ENCODE measurements at regions not wholly inside any gene's neighbourhood (a gene's known extent, or its start where the extent isn't known, plus 50 kb on each side); places are given as distances from the start of the nearest gene placed in this dataset.

DNA sequence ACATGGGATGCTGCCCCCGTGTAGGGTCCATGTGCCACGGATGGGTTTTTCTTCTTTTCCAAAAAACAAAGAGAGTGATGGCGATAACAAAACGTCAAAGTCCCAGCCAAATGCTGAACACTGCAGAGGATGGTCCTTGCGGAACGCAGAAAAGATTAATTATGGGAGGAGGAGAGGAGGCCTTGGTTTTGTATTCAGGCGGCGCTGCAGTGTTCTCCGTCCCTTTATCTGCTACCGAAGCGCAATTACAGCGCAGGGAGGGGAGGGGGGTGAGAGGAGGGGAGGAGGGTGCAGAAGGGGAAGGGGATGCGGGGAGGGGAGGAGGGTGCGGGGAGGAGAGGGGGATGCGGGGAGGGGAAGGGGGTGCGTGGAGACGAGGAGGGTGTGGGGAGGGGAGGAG, 131.8 kb upstream of the PRKCQ start:
- no peak overlapping the region for H3K27ac ChIP-seq (ENCODE audit: extremely low read depth, low read depth, low read length)
- POLR2A ChIA-PET: no interaction called here
- no peaks in the 10 kb centered on the region for H3K4me1 ChIP-seq (ENCODE audit: control insufficient read depth, insufficient read depth, low read length)
- TF ChIP-seq SETDB1 (IDR thresholded peaks at IDR 0.05; ENCODE audit: insufficient read length, low read length): no peak
- no peak for TF ChIP-seq ZNF311 (tag by site-specific recombination; IDR thresholded peaks at IDR 0.05; ENCODE audit: borderline replicate concordance)
- no peak for TF ChIP-seq ZNF184 (tag by site-specific recombination; IDR thresholded peaks at IDR 0.05)
- TF ChIP-seq SP2 (tag by site-specific recombination; IDR thresholded peaks at IDR 0.05): no peak
- TF ChIP-seq ZNF830 (tag by site-specific recombination; IDR thresholded peaks at IDR 0.05; ENCODE audit: low read depth): no peak
- TF ChIP-seq, protein P1, sequence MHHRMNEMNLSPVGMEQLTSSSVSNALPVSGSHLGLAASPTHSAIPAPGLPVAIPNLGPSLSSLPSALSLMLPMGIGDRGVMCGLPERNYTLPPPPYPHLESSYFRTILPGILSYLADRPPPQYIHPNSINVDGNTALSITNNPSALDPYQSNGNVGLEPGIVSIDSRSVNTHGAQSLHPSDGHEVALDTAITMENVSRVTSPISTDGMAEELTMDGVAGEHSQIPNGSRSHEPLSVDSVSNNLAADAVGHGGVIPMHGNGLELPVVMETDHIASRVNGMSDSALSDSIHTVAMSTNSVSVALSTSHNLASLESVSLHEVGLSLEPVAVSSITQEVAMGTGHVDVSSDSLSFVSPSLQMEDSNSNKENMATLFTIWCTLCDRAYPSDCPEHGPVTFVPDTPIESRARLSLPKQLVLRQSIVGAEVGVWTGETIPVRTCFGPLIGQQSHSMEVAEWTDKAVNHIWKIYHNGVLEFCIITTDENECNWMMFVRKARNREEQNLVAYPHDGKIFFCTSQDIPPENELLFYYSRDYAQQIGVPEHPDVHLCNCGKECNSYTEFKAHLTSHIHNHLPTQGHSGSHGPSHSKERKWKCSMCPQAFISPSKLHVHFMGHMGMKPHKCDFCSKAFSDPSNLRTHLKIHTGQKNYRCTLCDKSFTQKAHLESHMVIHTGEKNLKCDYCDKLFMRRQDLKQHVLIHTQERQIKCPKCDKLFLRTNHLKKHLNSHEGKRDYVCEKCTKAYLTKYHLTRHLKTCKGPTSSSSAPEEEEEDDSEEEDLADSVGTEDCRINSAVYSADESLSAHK (tag by site-specific recombination; IDR thresholded peaks at IDR 0.05): no peak
- TF ChIP-seq SCRT1 (tag by site-specific recombination; IDR thresholded peaks at IDR 0.05; ENCODE audit: borderline replicate concordance): no peak
- no peak for TF ChIP-seq ZNF548 (tag by site-specific recombination; IDR thresholded peaks at IDR 0.05)
- TF ChIP-seq ZNF510 (tag by site-specific recombination; IDR thresholded peaks at IDR 0.05; ENCODE audit: insufficient replicate concordance): no peak
- no peak for TF ChIP-seq MYNN (tag by site-specific recombination; IDR thresholded peaks at IDR 0.05; ENCODE audit: borderline replicate concordance)
- TF ChIP-seq ZIC2 (tag by site-specific recombination; IDR thresholded peaks at IDR 0.05): no peak
- TF ChIP-seq, protein P2, sequence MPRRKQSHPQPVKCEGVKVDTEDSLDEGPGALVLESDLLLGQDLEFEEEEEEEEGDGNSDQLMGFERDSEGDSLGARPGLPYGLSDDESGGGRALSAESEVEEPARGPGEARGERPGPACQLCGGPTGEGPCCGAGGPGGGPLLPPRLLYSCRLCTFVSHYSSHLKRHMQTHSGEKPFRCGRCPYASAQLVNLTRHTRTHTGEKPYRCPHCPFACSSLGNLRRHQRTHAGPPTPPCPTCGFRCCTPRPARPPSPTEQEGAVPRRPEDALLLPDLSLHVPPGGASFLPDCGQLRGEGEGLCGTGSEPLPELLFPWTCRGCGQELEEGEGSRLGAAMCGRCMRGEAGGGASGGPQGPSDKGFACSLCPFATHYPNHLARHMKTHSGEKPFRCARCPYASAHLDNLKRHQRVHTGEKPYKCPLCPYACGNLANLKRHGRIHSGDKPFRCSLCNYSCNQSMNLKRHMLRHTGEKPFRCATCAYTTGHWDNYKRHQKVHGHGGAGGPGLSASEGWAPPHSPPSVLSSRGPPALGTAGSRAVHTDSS (tag by site-specific recombination; IDR thresholded peaks at IDR 0.05): no peak
- CTCF ChIA-PET: no interaction called here
- no peak overlapping the region for H3K4me3 ChIP-seq (ENCODE audit: low read depth, low read length)
- H3K36me3 ChIP-seq (ENCODE audit: control insufficient read depth in 2 of 2, insufficient read depth in 1 of 2, low read length in 2 of 2): no peaks in the 10 kb centered on the region
- H3K9me3 ChIP-seq (ENCODE audit: control insufficient read depth, insufficient read depth, low read depth, low read length): no peaks in the 10 kb centered on the region

DNA sequence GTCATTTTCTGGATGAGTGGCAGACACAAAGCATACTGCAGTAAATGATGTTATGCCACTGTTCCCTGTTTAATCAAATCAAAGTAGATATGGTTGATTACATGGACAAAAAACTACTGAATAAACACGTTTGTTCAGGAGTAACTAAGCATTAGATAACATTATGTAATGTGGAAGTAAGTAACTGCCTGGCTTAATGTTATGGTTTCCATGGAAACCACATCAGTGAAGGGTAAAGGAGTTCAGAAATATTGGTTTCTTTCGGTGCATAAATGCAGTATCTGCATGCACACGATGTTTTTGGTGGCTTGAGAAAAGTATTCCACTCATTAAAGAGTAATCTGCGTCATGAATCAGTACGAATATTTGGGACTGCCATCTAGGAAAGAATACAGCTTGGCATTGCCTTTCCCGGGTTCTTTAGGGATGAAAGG, 131.3 kb upstream of the PRKCQ start:
- Histone ChIP-seq H3K36me3 (ENCODE audit: control insufficient read depth in 2 of 2, insufficient read depth in 1 of 2, low read length in 2 of 2) (no peaks in the 10 kb centered on the region), H3K4me3 (ENCODE audit: low read depth, low read length) (no peak overlapping the region), H3K27ac (ENCODE audit: extremely low read depth, low read depth, low read length) (no peak overlapping the region), H3K4me1 (ENCODE audit: control insufficient read depth, insufficient read depth, low read length) (no peaks in the 10 kb centered on the region), H3K9me3 (ENCODE audit: control insufficient read depth, insufficient read depth, low read depth, low read length) (no peaks in the 10 kb centered on the region)
- POLR2A ChIA-PET: no interaction called here
- CTCF ChIA-PET: interaction anchor here (1.3 kb wide), 1 partner anchor 10 kb away, joined by 5 read pairs; no protein-coding TSS in a partner anchor
- no peak for TF ChIP-seq BCL11B (tag by site-specific recombination; IDR thresholded peaks at IDR 0.05; ENCODE audit: low read depth)
- TF ChIP-seq, protein P3, sequence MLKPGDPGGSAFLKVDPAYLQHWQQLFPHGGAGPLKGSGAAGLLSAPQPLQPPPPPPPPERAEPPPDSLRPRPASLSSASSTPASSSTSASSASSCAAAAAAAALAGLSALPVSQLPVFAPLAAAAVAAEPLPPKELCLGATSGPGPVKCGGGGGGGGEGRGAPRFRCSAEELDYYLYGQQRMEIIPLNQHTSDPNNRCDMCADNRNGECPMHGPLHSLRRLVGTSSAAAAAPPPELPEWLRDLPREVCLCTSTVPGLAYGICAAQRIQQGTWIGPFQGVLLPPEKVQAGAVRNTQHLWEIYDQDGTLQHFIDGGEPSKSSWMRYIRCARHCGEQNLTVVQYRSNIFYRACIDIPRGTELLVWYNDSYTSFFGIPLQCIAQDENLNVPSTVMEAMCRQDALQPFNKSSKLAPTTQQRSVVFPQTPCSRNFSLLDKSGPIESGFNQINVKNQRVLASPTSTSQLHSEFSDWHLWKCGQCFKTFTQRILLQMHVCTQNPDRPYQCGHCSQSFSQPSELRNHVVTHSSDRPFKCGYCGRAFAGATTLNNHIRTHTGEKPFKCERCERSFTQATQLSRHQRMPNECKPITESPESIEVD (tag by site-specific recombination; IDR thresholded peaks at IDR 0.05): no peak
- no peak for TF ChIP-seq ZNF707 (tag by site-specific recombination; IDR thresholded peaks at IDR 0.05)
- TF ChIP-seq, protein P4, sequence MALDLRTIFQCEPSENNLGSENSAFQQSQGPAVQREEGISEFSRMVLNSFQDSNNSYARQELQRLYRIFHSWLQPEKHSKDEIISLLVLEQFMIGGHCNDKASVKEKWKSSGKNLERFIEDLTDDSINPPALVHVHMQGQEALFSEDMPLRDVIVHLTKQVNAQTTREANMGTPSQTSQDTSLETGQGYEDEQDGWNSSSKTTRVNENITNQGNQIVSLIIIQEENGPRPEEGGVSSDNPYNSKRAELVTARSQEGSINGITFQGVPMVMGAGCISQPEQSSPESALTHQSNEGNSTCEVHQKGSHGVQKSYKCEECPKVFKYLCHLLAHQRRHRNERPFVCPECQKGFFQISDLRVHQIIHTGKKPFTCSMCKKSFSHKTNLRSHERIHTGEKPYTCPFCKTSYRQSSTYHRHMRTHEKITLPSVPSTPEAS (tag by site-specific recombination; IDR thresholded peaks at IDR 0.05): no peak
- TF ChIP-seq, protein P5, sequence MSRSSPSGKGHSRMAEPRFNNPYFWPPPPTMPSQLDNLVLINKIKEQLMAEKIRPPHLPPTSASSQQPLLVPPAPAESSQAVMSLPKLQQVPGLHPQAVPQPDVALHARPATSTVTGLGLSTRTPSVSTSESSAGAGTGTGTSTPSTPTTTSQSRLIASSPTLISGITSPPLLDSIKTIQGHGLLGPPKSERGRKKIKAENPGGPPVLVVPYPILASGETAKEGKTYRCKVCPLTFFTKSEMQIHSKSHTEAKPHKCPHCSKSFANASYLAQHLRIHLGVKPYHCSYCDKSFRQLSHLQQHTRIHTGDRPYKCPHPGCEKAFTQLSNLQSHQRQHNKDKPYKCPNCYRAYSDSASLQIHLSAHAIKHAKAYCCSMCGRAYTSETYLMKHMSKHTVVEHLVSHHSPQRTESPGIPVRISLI (tag by site-specific recombination; IDR thresholded peaks at IDR 0.05): no peak
- TF ChIP-seq ZNF791 (tag by site-specific recombination; IDR thresholded peaks at IDR 0.05): no peak
- no peak for TF ChIP-seq ZNF350 (tag by site-specific recombination; IDR thresholded peaks at IDR 0.05)
- no peak for TF ChIP-seq ZNF558 (tag by site-specific recombination; IDR thresholded peaks at IDR 0.05)
- no peak for TF ChIP-seq ZFP41 (tag by site-specific recombination; IDR thresholded peaks at IDR 0.05; ENCODE audit: borderline replicate concordance)
- no peak for TF ChIP-seq ZNF830 (tag by site-specific recombination; IDR thresholded peaks at IDR 0.05; ENCODE audit: low read depth)
- TF ChIP-seq ZBTB17 (tag by site-specific recombination; IDR thresholded peaks at IDR 0.05): no peak
- TF ChIP-seq, protein P6, sequence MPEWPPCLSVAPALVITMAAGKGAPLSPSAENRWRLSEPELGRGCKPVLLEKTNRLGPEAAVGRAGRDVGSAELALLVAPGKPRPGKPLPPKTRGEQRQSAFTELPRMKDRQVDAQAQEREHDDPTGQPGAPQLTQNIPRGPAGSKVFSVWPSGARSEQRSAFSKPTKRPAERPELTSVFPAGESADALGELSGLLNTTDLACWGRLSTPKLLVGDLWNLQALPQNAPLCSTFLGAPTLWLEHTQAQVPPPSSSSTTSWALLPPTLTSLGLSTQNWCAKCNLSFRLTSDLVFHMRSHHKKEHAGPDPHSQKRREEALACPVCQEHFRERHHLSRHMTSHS (tag by site-specific recombination; IDR thresholded peaks at IDR 0.05): no peak
- no peak for TF ChIP-seq ZNF335 (tag by site-specific recombination; conservative IDR thresholded peaks at IDR 0.05)
- no peak for TF ChIP-seq ZNF548 (tag by site-specific recombination; IDR thresholded peaks at IDR 0.05)
- TF ChIP-seq KLF7 (tag by site-specific recombination; IDR thresholded peaks at IDR 0.05; ENCODE audit: borderline replicate concordance): no peak
- no peak for TF ChIP-seq ZNF324 (tag by site-specific recombination; IDR thresholded peaks at IDR 0.05)
- no peak for TF ChIP-seq ZNF530 (tag by site-specific recombination; IDR thresholded peaks at IDR 0.05; ENCODE audit: low read depth)
- TF ChIP-seq ZNF549 (tag by site-specific recombination; IDR thresholded peaks at IDR 0.05): no peak

Measured in HEK293 (cell line).